ENCODE measurements at regions not wholly inside any gene's neighbourhood (a gene's known extent, or its start where the extent isn't known, plus 50 kb on each side); places are given as distances from the start of the nearest gene placed in this dataset.
A peak's percentile ranks its signal among the peaks of the same experiment; 100 is the strongest.

GRCh38 chr6:71419217-71420094, 130.8 kb downstream of the OGFRL1 start:
- ATAC-seq (replicated peaks; ENCODE audit: extremely low read depth, poor library complexity, severe bottlenecking) (no peak), DNase-seq (ENCODE audit: low spot score in 2 of 2) (no peak)
- Mint-ChIP-seq H3K27ac (ENCODE audit: low read depth) (no peak overlapping the region), H3K4me3 (peak overlapping the region; percentile 2), H3K36me3 (ENCODE audit: insufficient read depth) (peaks cover 3% of the 10 kb centered on the region), H3K4me1 (no peaks in the 10 kb centered on the region), H3K9me3 (no peaks in the 10 kb centered on the region), H3K27me3 (peaks cover 64% of the 10 kb centered on the region)

- peak overlapping the region; percentile 6 for H3K4me3 Mint-ChIP-seq
- ATAC-seq (replicated peaks; ENCODE audit: extremely low read depth, poor library complexity, severe bottlenecking) (no peak), DNase-seq (ENCODE audit: low spot score in 2 of 2) (no peak)
- peaks cover 64% of the 10 kb centered on the region for H3K27me3 Mint-ChIP-seq
- no peak overlapping the region for H3K27ac Mint-ChIP-seq (ENCODE audit: low read depth)
- no peaks in the 10 kb centered on the region for H3K4me1 Mint-ChIP-seq
- H3K36me3 Mint-ChIP-seq (ENCODE audit: insufficient read depth): peaks cover 3% of the 10 kb centered on the region
- no peaks in the 10 kb centered on the region for H3K9me3 Mint-ChIP-seq
Measured at GRCh38 chr6:71420095-71420692, 131.6 kb downstream of the OGFRL1 start.

GRCh38 chr6:71420693-71421328, 132.2 kb downstream of the OGFRL1 start:
- peak overlapping the region; percentile 6 for H3K4me3 Mint-ChIP-seq
- H3K9me3 Mint-ChIP-seq: no peaks in the 10 kb centered on the region
- H3K27ac Mint-ChIP-seq (ENCODE audit: low read depth): no peak overlapping the region
- peaks cover 63% of the 10 kb centered on the region for H3K27me3 Mint-ChIP-seq
- H3K36me3 Mint-ChIP-seq (ENCODE audit: insufficient read depth): peaks cover 3% of the 10 kb centered on the region
- H3K4me1 Mint-ChIP-seq: no peaks in the 10 kb centered on the region
- DNase-seq (ENCODE audit: low spot score in 2 of 2) (no peak), ATAC-seq (replicated peaks; ENCODE audit: extremely low read depth, poor library complexity, severe bottlenecking) (no peak)

GRCh38 chr6:71421611-71422010, 133.0 kb downstream of the OGFRL1 start:
- ATAC-seq (replicated peaks; ENCODE audit: extremely low read depth, poor library complexity, severe bottlenecking) (no peak), DNase-seq (ENCODE audit: low spot score in 2 of 2) (no peak)
- peaks cover 68% of the 10 kb centered on the region for H3K27me3 Mint-ChIP-seq
- H3K27ac Mint-ChIP-seq (ENCODE audit: low read depth): no peak overlapping the region
- H3K4me3 Mint-ChIP-seq: no peak overlapping the region
- no peaks in the 10 kb centered on the region for H3K4me1 Mint-ChIP-seq
- no peaks in the 10 kb centered on the region for H3K9me3 Mint-ChIP-seq
- peaks cover 3% of the 10 kb centered on the region for H3K36me3 Mint-ChIP-seq (ENCODE audit: insufficient read depth)

GRCh38 chr6:71430018-71430417, 141.4 kb downstream of the OGFRL1 start:
- DNase-seq (ENCODE audit: low spot score in 2 of 2): no peak
- Mint-ChIP-seq H3K9me3 (no peaks in the 10 kb centered on the region), H3K27ac (ENCODE audit: low read depth) (no peak overlapping the region), H3K4me3 (no peak overlapping the region), H3K4me1 (no peaks in the 10 kb centered on the region), H3K27me3 (peaks cover 28% of the 10 kb centered on the region), H3K36me3 (ENCODE audit: insufficient read depth) (no peaks in the 10 kb centered on the region)
- ATAC-seq (replicated peaks; ENCODE audit: extremely low read depth, poor library complexity, severe bottlenecking): no peak

- no peak for DNase-seq (ENCODE audit: low spot score in 2 of 2)
- no peak for ATAC-seq (replicated peaks; ENCODE audit: extremely low read depth, poor library complexity, severe bottlenecking)
- Mint-ChIP-seq H3K27ac (ENCODE audit: low read depth) (no peak overlapping the region), H3K4me1 (no peaks in the 10 kb centered on the region), H3K4me3 (no peak overlapping the region), H3K27me3 (peaks cover 28% of the 10 kb centered on the region), H3K9me3 (no peaks in the 10 kb centered on the region), H3K36me3 (ENCODE audit: insufficient read depth) (no peaks in the 10 kb centered on the region)
Measured at GRCh38 chr6:71433441-71433840, 144.8 kb downstream of the OGFRL1 start.

GRCh38 chr6:71444222-71444621, 155.6 kb downstream of the OGFRL1 start:
- no peak overlapping the region for H3K27ac Mint-ChIP-seq (ENCODE audit: low read depth)
- H3K27me3 Mint-ChIP-seq: peaks cover 10% of the 10 kb centered on the region
- no peak for ATAC-seq (replicated peaks; ENCODE audit: extremely low read depth, poor library complexity, severe bottlenecking)
- no peaks in the 10 kb centered on the region for H3K9me3 Mint-ChIP-seq
- DNase-seq (ENCODE audit: low spot score in 2 of 2): no peak
- no peak overlapping the region for H3K4me3 Mint-ChIP-seq
- no peaks in the 10 kb centered on the region for H3K4me1 Mint-ChIP-seq
- no peaks in the 10 kb centered on the region for H3K36me3 Mint-ChIP-seq (ENCODE audit: insufficient read depth)

- DNase-seq (ENCODE audit: low spot score in 2 of 2): no peak
- Mint-ChIP-seq H3K9me3 (no peaks in the 10 kb centered on the region), H3K4me1 (no peaks in the 10 kb centered on the region), H3K36me3 (ENCODE audit: insufficient read depth) (no peaks in the 10 kb centered on the region), H3K27me3 (peaks cover 10% of the 10 kb centered on the region), H3K27ac (ENCODE audit: low read depth) (no peak overlapping the region), H3K4me3 (no peak overlapping the region)
- ATAC-seq (replicated peaks; ENCODE audit: extremely low read depth, poor library complexity, severe bottlenecking): no peak
Measured at GRCh38 chr6:71446057-71446456, 157.4 kb downstream of the OGFRL1 start.

- no peaks in the 10 kb centered on the region for H3K36me3 Mint-ChIP-seq (ENCODE audit: insufficient read depth)
- ATAC-seq (replicated peaks; ENCODE audit: extremely low read depth, poor library complexity, severe bottlenecking) (no peak), DNase-seq (ENCODE audit: low spot score in 2 of 2) (no peak)
- H3K27me3 Mint-ChIP-seq: peaks cover 10% of the 10 kb centered on the region
- no peaks in the 10 kb centered on the region for H3K9me3 Mint-ChIP-seq
- no peaks in the 10 kb centered on the region for H3K4me1 Mint-ChIP-seq
- no peak overlapping the region for H3K27ac Mint-ChIP-seq (ENCODE audit: low read depth)
- no peak overlapping the region for H3K4me3 Mint-ChIP-seq
Measured at GRCh38 chr6:71446470-71446869, 157.9 kb downstream of the OGFRL1 start.

GRCh38 chr6:71452697-71453370, 164.2 kb downstream of the OGFRL1 start:
- DNase-seq (ENCODE audit: low spot score in 2 of 2): no peak
- Mint-ChIP-seq H3K9me3 (no peaks in the 10 kb centered on the region), H3K4me3 (no peak overlapping the region), H3K27ac (ENCODE audit: low read depth) (no peak overlapping the region), H3K4me1 (no peaks in the 10 kb centered on the region), H3K36me3 (ENCODE audit: insufficient read depth) (no peaks in the 10 kb centered on the region), H3K27me3 (no peaks in the 10 kb centered on the region)
- ATAC-seq (replicated peaks; ENCODE audit: extremely low read depth, poor library complexity, severe bottlenecking): no peak

GRCh38 chr6:71453371-71453706, 164.7 kb downstream of the OGFRL1 start:
- H3K36me3 Mint-ChIP-seq (ENCODE audit: insufficient read depth): no peaks in the 10 kb centered on the region
- H3K27ac Mint-ChIP-seq (ENCODE audit: low read depth): no peak overlapping the region
- no peaks in the 10 kb centered on the region for H3K9me3 Mint-ChIP-seq
- no peaks in the 10 kb centered on the region for H3K4me1 Mint-ChIP-seq
- H3K4me3 Mint-ChIP-seq: no peak overlapping the region
- no peaks in the 10 kb centered on the region for H3K27me3 Mint-ChIP-seq
- ATAC-seq (replicated peaks; ENCODE audit: extremely low read depth, poor library complexity, severe bottlenecking) (no peak), DNase-seq (ENCODE audit: low spot score in 2 of 2) (no peak)

GRCh38 chr6:71454056-71454455, 165.4 kb downstream of the OGFRL1 start:
- no peak overlapping the region for H3K27ac Mint-ChIP-seq (ENCODE audit: low read depth)
- H3K36me3 Mint-ChIP-seq (ENCODE audit: insufficient read depth): no peaks in the 10 kb centered on the region
- H3K4me1 Mint-ChIP-seq: no peaks in the 10 kb centered on the region
- no peaks in the 10 kb centered on the region for H3K9me3 Mint-ChIP-seq
- ATAC-seq (replicated peaks; ENCODE audit: extremely low read depth, poor library complexity, severe bottlenecking) (no peak), DNase-seq (ENCODE audit: low spot score in 2 of 2) (no peak)
- H3K4me3 Mint-ChIP-seq: no peak overlapping the region
- H3K27me3 Mint-ChIP-seq: peaks cover 2% of the 10 kb centered on the region

Measured in central memory CD8-positive, alpha-beta T cell (primary cell).